ENCODE measurements at regions not wholly inside any gene's neighbourhood (a gene's known extent, or its start where the extent isn't known, plus 50 kb on each side); places are given as distances from the start of the nearest gene placed in this dataset.

GRCh38 chr1:188367661-188368060 lies 1538.9 kb downstream of the PLA2G4A start:
- no peak for DNase-seq

DNA sequence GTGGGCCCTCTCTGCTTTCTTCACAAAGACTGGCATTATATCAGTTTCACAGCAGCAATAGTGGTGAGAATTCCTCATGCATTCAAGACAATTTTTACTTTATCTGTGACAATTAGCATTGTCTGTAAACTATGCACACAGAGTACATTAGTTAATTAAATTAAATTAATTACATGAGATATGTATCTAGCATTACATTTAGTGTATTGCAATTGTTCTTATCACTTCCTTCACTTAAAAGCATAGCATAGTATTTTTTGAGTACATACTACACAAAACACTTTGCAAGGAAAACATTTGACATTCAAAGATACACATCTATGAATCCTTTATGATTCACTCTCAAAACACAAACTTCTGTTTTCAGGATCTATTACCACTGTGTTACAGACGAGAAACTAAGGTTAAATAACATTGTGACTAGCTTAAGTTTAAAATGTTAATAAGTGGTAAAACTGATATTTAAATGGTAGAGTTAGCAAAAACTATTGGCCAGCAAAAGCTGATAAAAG lies 1542.6 kb downstream of the PLA2G4A start:
- no peak for DNase-seq

DNA sequence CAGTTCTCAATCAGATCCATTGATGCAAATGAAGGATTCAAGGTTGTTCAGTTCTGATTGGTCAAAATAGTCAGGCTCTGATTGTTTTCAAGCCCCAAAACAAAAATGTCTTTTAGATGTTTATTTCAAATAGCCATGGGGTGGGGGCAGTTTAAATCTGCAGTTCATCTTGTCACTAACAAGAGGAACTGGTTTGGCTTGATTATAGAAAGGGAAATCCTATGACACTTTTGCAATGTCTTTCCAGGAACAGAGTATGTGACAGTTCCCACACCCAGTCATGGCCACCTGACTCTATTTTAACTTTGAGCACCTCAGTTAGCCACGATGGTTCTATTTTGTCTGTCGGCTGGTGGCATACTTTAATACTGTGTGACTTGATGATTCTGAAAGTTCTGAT lies 1544.1 kb downstream of the PLA2G4A start:
- DNase-seq = no peak

GRCh38 chr1:188382851-188383250 lies 1554.1 kb downstream of the PLA2G4A start:
- DNase-seq = no peak

GRCh38 chr1:188386161-188386560 lies 1557.4 kb downstream of the PLA2G4A start:
- DNase-seq = peak; percentile 37

GRCh38 chr1:188386666-188387065 lies 1557.9 kb downstream of the PLA2G4A start:
- DNase-seq = no peak

GRCh38 chr1:188394677-188395076 lies 1565.9 kb downstream of the PLA2G4A start:
- DNase-seq = no peak

- no peak for DNase-seq
Measured at GRCh38 chr1:188397521-188397920, 1568.8 kb downstream of the PLA2G4A start.

DNA sequence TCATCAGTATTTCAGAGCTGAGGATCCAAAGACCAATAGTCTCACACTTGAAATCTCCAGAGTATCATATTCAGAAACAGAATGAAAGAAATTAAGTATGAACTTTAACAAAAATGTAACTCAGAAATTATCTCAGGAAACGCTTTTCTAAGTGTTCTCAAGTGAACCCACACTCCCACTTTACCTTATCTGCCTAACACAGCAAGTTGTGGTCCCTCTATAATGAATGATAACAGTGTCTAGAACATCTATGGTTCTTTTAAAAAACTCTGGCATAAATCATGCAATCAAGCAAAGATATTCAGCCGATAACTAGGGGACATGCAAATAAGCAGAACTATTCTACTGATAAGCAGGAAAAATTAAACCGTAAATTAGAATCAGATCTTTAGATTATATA lies 1574.2 kb downstream of the PLA2G4A start:
- no peak for DNase-seq

DNA sequence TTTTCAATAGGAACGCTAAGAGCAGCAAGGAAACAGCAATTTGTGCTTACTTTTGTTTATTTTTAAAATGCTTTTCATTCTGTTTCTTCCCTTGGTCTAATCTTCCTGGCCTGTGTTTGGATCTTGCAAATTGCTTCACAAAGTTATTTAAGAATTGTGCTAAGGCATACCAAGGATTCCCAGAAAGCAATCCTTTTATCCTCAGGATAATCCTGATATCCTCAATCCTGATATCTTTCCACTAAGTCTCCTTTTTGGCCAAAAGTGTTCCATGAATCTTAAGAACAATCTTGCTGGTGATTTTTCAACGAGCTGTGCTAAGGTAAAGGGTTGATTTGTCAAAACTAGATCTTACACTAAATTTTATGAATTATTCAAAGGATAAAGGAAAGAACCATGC lies 1577.9 kb downstream of the PLA2G4A start:
- no peak for DNase-seq

DNA sequence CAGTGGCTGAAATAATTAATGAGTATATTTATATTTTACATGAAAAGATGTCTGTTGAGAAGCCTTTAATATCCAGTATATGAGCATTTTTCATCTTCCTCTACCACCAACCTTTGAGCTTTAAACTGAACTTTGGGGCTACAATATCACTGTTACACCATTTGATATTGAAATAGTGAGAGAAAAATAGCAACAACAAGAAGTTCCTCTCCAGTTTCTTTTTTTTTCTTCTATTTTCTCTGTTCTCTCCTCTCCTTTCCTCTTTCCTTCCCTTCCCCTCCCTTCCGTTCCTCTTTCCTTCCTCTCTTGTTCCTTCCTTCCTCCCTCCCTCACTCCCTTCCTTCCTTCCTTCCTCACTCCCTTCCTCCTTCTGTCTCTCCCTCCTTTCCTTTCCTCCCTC lies 1591.4 kb downstream of the PLA2G4A start:
- DNase-seq = no peak

- DNase-seq = no peak
Measured at GRCh38 chr1:188423073-188423472, 1594.3 kb downstream of the PLA2G4A start.

DNA sequence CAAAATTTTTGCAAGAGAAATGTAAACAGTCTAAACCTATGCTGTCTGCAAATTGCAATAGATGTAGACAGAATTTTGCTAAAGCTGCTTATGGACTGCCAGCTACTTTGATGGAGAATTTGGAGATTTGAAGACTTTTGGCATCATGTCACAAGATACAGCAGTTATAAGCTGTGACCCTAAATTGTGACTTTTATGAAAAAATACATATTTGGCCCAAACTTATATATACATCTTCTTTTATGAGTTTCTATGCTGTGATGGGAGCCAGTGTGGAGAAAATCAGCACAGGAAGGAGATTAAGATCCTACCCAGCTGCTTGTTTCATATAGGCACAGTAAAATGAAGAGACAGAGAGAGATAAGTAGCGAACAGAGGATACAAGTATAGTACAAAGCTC lies 1595.4 kb downstream of the PLA2G4A start:
- no peak for DNase-seq

DNA sequence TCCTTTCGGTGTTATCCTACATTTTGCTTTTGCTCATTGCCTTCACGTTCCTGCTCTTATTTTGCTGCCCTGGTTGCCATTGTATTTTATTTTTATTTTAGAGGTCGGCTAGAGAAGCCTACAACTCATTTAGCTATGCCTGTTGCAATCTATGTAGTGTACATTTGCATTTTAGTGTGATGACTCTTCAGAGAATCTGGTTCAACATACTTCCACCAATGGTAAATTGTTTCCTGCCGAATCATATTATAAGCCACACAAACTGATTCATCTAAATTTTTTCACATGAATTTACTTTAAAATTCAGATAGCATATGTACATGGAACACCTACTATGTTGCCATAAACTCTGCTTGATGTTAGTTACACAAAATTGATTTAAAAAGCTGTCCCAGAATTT lies 1596.9 kb downstream of the PLA2G4A start:
- peak; percentile 90 for DNase-seq

DNA sequence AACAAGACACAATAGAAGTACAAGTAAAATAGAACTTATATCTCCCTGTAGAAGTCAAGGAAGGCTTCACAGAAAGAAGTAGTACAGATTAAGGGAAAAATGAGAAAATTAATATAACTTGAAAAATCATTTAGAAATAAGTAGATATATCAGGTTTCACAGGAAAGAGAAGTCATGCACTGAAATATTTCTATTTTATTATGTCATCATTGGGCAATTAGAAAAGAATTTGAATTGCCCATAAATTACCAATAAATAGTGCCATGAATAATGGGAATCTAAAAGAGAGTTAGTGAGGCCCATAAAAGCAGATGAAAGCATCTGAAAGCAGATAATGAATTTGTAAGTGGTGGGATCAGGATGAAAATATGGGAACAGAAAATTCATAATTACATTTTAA lies 1597.8 kb downstream of the PLA2G4A start:
- peak; percentile 33 for DNase-seq

GRCh38 chr1:188427642-188428041 lies 1598.9 kb downstream of the PLA2G4A start:
- no peak for DNase-seq

DNA sequence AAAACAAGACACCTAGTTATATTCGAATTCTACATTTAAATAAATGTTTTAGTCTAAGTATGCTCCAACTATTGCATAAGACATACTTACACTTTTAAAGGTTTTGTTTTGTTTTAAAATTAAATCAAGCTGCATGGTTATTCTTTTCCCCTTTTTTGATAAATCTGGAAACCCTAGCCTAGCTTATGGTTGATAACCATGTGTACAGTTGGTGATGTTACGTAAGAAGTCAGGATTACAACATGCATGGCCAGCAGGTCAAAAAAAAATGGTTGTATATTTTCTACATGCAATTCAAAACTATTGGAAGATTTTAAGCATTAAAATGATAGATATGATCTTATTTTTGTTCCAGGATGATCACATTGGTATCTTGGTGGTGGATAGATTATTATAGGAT lies 1600.6 kb downstream of the PLA2G4A start:
- peak; percentile 27 for DNase-seq

- peak; percentile 24 for DNase-seq
Measured at GRCh38 chr1:188432427-188432826, 1603.7 kb downstream of the PLA2G4A start.

DNA sequence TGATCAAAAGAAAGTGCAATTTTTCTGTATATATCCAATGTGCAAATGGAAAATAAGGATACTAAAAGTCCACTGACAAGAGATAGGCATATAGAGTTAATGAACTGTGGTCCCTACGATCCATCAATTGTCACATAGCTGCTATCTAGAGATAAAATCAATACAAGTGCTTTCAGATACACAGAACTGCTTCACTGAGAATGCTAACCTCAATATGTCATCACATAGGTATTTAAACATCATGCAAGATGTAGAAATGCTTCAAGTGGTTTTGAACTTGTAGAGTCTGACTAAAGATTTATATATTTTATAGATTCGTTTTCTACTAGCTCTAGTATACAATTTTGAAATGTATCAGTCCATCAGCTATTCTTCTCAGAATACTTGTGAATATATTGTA lies 1604.7 kb downstream of the PLA2G4A start:
- DNase-seq = peak; percentile 86

- no peak for DNase-seq
Measured at GRCh38 chr1:188444526-188444925, 1615.8 kb downstream of the PLA2G4A start.

GRCh38 chr1:188462837-188463236 lies 1634.1 kb downstream of the PLA2G4A start:
- peak; percentile 30 for DNase-seq

GRCh38 chr1:188463919-188464318 lies 1635.2 kb downstream of the PLA2G4A start:
- peak; percentile 41 for DNase-seq

DNA sequence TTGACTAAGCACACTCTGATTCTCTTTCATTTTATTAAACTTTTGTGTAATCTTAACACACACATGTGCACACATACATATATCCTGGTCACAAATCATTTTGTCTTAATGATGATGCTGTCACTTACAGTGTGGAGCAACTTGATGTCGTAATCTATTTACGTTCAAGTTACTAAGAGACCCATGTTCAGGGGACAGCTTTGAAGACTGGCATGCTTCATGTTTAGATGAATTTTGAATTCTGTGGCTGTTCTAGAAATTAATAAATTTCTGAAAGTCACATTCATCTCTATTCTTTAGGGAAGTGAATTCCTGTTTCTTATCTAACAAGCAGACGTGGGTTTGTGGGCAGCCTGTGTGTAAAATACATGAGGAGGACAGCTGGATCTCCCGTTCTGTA lies 1637.8 kb downstream of the PLA2G4A start:
- no peak for DNase-seq

- DNase-seq = peak; percentile 35
Measured at GRCh38 chr1:188476606-188477005, 1647.9 kb downstream of the PLA2G4A start.

DNA sequence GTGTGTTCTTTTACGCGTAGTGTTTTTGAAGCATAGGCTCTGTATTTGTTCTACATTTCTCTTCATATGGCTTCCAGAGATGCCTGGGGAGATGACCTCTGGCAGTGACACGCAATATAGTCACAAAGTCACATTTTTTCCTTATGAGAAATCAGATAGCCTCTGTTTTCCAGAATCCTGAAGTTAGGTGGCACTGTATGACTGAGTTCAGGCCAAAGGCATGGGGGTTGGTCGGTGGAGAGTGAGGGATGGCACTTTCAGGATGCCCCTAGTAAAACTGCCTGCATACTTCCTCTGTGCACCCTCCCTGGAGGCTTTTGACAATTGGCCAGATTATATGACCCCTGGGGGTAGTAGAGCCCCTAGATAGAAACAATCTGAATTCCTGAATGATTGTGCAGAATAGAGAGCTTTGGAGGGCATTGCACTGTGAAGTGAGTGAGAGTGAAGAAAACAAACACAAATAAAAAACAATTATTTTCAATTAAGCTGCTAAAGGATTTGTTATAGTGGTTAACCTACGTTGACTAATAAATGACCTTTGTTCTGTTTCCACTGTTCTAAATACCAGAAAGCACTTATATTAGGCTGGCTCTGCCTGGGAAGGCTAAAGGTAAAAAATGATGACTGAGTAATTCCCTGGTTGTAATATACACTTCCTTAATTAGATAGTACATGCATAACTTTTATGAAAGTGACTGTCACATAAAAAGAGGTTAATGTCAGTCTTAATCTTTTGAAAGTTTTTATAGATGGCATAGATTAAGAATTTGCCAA lies 1660.8 kb downstream of the PLA2G4A start:
- DNase-seq = peak; percentile 56
